ENCODE measurements at regions not wholly inside any gene's neighbourhood (a gene's known extent, or its start where the extent isn't known, plus 50 kb on each side); places are given as distances from the start of the nearest gene placed in this dataset.

DNA sequence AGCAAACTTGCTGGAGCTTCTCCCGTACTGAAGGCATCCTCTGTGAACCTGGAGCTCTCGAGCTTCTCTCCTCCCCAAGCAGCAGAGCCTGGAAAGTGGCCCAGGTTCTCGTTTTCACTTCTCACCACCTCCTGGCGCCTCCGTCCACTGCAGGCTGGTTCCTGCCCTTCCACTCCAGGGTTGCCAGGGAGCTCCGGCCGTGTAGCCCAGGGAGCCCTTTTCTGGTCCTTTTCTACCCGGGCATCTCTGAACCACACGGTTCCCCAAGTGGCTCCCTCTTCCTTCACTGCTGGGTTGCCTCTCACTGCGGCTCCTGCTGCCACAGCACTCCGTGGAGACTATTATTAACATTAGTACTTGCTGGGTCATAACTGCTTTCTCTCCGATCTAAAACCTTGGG is 208.6 kb upstream of the PPP2R2D start:
- no peaks in the 10 kb centered on the region for H3K36me3 Mint-ChIP-seq (ENCODE audit: low read depth)
- no peaks in the 10 kb centered on the region for H3K9me3 Mint-ChIP-seq
- H3K4me1 Mint-ChIP-seq (ENCODE audit: low read depth) = no peaks in the 10 kb centered on the region
- no peak overlapping the region for H3K27ac Mint-ChIP-seq
- H3K27me3 Mint-ChIP-seq = no peaks in the 10 kb centered on the region
- no peak for DNase-seq
- no peak overlapping the region for H3K4me3 Mint-ChIP-seq

DNA sequence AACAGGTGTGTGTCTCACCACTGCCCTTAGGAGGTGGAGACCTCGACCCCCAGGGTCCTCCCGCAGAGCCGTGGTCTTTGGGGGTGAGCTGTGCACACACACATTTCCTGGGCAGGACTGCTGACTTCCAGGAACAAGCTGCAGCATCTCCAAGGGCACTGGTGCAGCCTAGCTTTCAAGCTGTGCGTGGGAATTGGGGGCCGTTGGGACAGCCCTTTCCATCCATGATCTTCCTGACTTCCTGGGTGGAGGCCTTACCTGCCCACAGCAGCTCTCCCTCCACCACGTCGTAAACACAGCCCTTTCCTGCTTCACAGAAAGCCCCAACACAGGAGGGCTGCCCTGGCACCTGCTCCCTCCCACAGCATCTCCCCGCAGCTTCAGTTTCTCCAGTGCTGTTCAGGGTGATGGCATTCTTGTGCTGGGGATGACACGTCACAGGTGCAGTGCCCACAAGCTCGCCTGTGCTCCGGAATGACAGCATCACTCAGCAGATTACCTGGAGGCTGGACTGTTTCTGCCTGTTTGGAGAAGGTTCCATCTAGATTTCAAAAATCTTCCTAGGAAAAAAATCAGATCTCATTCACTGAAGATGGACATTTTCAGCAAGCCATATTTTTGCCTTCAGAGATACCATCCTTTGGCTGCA is 208.0 kb upstream of the PPP2R2D start:
- Mint-ChIP-seq H3K4me1 (ENCODE audit: low read depth) (no peaks in the 10 kb centered on the region), H3K9me3 (no peaks in the 10 kb centered on the region), H3K27ac (no peak overlapping the region), H3K4me3 (no peak overlapping the region), H3K27me3 (no peaks in the 10 kb centered on the region), H3K36me3 (ENCODE audit: low read depth) (no peaks in the 10 kb centered on the region)
- no peak for DNase-seq

DNA sequence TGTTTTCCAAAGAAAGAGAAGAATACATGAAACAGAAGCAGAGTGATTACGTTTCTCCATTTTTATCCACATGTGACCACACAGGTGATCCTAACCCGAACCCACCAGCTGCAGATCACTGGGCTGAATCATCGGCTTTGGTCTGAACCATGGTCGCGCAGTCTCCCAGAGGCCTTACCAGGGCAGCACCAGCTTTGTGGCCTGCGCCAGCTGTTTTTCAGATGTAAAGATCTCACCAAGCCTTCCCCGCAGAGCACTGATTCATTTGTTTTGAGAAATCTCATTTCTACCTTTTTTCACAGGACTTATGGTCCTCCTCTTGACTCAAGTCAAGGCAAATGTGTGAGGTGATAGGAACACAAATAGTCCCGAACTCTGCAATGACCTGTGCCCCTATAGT is 207.0 kb upstream of the PPP2R2D start:
- DNase-seq = no peak
- H3K4me3 Mint-ChIP-seq = no peak overlapping the region
- no peaks in the 10 kb centered on the region for H3K9me3 Mint-ChIP-seq
- H3K27me3 Mint-ChIP-seq = no peaks in the 10 kb centered on the region
- no peaks in the 10 kb centered on the region for H3K4me1 Mint-ChIP-seq (ENCODE audit: low read depth)
- H3K36me3 Mint-ChIP-seq (ENCODE audit: low read depth) = no peaks in the 10 kb centered on the region
- H3K27ac Mint-ChIP-seq = no peak overlapping the region

DNA sequence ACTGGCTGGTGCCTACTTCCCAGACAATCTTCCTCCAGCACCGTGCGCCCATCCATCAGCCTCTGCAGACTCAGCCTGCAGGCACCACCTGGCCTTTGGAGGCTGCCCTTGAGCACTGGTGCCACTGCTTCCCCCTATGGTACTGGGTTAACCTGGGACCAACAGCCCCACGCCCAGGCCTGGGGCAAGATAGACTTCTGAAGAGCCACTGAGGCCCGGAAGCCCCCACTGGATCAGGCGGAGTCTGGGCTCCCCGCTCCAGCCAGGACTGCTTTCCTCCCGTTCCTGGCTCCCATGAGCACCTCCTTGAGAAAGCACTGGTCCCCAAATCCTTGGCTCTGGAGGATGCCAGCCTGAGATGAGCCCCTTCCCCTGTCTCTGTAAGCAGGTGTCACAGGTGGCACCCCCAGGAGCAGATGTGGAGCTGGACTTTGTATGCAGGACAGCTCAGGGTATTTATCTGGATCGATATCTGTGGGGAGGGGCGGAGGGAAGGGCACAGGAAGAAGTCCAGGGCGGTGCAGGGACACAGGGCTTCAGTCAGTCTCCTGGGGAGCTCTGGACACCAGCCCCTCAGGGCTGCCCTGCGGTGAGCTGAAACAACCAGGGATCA is 206.5 kb upstream of the PPP2R2D start:
- Mint-ChIP-seq H3K36me3 (ENCODE audit: low read depth) (no peaks in the 10 kb centered on the region), H3K27me3 (no peaks in the 10 kb centered on the region), H3K9me3 (no peaks in the 10 kb centered on the region), H3K4me1 (ENCODE audit: low read depth) (no peaks in the 10 kb centered on the region), H3K4me3 (no peak overlapping the region), H3K27ac (no peak overlapping the region)
- no peak for DNase-seq

DNA sequence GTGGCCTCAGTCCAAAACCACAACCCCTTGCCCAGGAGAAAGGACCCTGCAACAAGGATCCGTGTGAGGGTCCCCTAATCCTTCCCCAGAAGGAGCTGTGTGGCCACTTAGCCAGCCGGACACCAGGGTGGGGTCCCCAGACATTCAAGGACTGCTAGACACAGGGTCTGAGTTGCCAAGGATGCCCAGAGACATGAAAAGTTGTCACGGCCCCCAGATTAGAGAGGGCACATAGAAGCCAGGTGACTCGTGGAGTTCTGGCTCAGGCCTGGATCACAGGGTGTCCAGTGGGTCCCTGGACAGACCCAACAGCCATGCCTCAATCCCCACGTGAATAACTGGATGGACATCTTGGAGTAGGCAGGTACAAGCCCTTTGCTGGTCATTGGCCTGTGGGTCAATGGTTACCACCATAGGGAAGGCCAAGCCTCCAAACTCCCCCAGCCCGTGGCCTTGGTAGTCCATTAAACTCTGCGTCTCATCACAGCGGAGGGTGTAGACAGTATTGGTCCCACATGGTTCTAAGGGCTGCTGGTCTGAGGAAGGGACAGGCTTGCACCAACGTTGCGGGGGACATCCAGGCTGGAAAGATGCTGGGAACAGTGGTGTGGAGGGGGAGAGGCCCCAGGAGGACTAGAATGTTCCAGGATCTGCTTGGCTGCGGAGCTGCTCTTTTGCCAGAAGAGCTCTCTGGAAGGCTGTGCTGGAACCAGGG is 205.9 kb upstream of the PPP2R2D start:
- Mint-ChIP-seq H3K4me3 (no peak overlapping the region), H3K36me3 (ENCODE audit: low read depth) (no peaks in the 10 kb centered on the region), H3K9me3 (no peaks in the 10 kb centered on the region), H3K4me1 (ENCODE audit: low read depth) (no peaks in the 10 kb centered on the region), H3K27me3 (no peaks in the 10 kb centered on the region), H3K27ac (no peak overlapping the region)
- no peak for DNase-seq

DNA sequence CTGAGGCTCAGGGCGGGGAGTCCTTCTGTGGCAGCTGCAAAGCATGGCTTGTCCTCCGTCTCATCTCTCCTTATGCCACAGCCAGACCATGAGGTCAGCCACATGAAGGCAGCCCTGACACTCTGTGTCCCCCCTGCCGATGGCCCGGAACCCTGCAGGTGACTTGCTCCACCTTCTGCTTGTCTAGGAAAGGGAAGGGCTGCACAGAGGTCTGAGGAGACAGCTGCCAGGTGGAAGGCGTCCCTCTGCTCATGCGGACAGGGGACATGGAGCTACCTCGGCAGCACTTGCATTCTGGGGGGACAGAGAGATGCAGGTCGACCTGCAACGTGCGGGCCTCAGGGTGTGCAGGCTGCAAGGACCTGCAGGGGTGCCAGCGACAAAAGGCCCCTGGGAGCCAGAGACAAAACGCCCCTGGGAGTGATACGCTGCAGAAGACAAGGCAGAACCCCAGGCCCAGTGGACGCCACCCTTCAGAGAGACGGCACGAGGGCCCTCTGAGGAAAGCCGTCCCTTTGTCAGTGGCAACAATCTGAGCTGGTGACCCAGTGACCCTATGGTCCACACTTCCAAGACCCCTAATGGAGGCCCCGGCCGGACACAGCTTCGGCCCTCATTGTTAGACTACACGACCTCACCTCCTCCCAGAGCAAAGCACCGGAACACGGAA is 205.2 kb upstream of the PPP2R2D start:
- H3K27me3 Mint-ChIP-seq = peaks cover under 1% of the 10 kb centered on the region
- H3K4me1 Mint-ChIP-seq (ENCODE audit: low read depth) = no peaks in the 10 kb centered on the region
- no peaks in the 10 kb centered on the region for H3K9me3 Mint-ChIP-seq
- no peaks in the 10 kb centered on the region for H3K36me3 Mint-ChIP-seq (ENCODE audit: low read depth)
- no peak overlapping the region for H3K4me3 Mint-ChIP-seq
- no peak overlapping the region for H3K27ac Mint-ChIP-seq
- no peak for DNase-seq

DNA sequence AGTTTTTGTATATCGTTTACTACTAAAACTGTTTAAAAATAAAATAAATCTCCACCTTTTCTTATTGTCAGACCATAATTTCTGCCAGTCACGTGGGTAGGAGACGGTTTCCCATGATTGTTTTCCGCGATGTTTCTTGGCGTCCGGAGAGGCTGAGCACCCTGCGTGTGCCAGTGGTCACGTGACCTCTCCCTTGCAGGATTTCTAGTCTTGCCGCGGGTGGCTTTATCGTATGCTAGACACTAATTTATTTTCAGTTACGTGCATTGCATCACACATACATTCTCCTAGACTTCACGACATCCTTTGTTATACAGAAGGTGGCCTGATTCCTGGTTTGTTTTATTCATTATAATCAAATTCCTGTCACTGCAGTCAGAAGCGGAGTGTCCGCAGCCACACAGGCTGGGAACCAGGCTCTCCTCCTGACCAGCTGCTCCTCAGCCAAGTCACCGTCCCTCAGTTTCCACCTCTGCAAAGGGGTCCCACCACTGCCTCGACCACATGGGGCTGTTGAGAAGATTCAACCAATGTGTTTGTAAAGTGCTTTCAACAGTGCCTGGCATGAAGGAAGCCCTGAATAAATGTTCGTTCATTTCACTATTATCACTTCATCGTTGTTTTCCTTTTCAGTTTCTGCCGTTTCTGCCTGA is 203.2 kb upstream of the PPP2R2D start:
- H3K4me3 Mint-ChIP-seq = no peak overlapping the region
- peaks cover 8% of the 10 kb centered on the region for H3K27me3 Mint-ChIP-seq
- DNase-seq = no peak
- H3K36me3 Mint-ChIP-seq (ENCODE audit: low read depth) = no peaks in the 10 kb centered on the region
- no peaks in the 10 kb centered on the region for H3K4me1 Mint-ChIP-seq (ENCODE audit: low read depth)
- no peaks in the 10 kb centered on the region for H3K9me3 Mint-ChIP-seq
- H3K27ac Mint-ChIP-seq = no peak overlapping the region

DNA sequence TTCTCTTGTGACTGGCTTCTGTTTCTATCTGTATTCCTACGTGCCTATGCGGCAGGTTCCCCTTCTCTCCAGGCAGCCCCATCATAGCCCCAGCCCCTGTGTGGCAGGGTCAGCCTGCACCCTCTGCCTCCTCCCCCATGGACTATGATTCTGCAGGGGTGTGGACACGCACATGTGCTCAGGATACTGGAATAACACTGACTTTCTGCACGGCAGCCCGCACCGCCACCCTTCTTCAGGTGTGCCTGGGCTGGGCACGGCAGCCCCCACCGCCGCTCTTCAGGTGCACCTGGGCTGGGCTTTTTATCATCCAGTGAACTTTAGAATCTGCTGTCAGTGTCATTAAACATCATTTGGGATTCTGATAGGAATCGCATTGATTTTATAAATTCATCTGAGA is 202.6 kb upstream of the PPP2R2D start:
- Mint-ChIP-seq H3K9me3 (no peaks in the 10 kb centered on the region), H3K4me3 (no peak overlapping the region), H3K4me1 (ENCODE audit: low read depth) (no peaks in the 10 kb centered on the region), H3K27me3 (peaks cover 8% of the 10 kb centered on the region), H3K36me3 (ENCODE audit: low read depth) (no peaks in the 10 kb centered on the region), H3K27ac (no peak overlapping the region)
- DNase-seq = no peak

DNA sequence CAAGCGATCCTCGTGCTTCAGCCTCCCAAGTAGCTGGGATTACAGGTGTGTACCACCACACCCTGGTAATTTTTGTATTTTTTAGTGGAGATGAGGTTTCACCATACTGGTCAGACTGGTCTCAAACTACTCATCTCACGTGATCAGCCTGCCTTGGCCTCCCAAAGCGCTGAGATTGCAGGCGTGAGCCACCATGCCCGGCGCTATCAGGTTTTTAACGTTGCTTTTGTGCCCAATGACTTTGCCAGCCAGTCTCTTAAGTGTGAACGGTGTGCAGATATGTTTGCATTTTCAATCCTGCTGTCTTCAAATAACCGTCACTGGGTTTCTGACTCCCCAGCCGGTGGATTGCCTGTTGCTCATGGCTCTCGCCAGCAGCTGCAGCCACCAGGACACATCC is 201.8 kb upstream of the PPP2R2D start:
- peaks cover 8% of the 10 kb centered on the region for H3K27me3 Mint-ChIP-seq
- no peak for DNase-seq
- H3K4me1 Mint-ChIP-seq (ENCODE audit: low read depth) = no peaks in the 10 kb centered on the region
- H3K36me3 Mint-ChIP-seq (ENCODE audit: low read depth) = no peaks in the 10 kb centered on the region
- H3K4me3 Mint-ChIP-seq = no peak overlapping the region
- no peak overlapping the region for H3K27ac Mint-ChIP-seq
- no peaks in the 10 kb centered on the region for H3K9me3 Mint-ChIP-seq

DNA sequence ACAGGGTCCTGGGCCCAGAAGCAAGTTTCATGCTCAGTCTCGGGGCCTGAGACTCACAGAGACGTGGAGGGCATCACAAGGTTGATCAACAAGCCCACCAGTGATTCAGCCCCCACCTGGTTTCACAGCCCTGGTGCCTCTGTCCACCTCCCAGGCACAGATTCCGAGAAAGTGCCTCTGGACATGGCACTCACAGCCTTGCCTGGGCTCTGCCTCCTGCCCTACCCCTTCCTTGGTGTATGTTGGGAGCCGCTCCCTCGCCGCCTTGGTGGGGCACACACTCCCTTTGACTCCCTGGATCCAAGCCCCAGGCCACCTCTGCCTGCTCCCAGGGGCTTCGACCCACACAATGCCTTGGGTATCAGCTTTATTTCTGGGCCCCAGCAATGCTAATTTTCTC is 200.8 kb upstream of the PPP2R2D start:
- no peak overlapping the region for H3K4me3 Mint-ChIP-seq
- peaks cover 11% of the 10 kb centered on the region for H3K27me3 Mint-ChIP-seq
- no peak for DNase-seq
- no peaks in the 10 kb centered on the region for H3K4me1 Mint-ChIP-seq (ENCODE audit: low read depth)
- H3K36me3 Mint-ChIP-seq (ENCODE audit: low read depth) = no peaks in the 10 kb centered on the region
- H3K27ac Mint-ChIP-seq = no peak overlapping the region
- H3K9me3 Mint-ChIP-seq = no peaks in the 10 kb centered on the region

DNA sequence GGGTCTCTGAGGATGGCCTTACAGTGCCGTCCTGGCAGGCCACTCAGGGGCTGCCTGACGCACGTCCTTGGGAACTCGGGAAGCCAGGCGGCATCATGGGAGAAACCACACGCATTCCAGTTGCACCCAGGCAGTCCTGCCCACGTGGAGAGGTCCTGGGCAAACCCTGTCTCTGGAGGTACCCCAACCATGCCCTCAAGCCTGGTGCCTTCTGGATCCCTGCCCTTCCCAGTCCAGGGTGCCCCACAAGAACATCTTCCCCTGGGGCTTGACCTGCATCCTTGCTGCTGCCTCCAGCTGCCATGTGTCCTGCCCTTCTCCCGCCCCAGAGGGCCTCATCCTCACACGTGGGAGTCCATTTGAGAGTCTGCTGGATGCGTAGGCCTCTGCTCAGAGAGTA is 200.3 kb upstream of the PPP2R2D start:
- Mint-ChIP-seq H3K9me3 (no peaks in the 10 kb centered on the region), H3K27ac (no peak overlapping the region), H3K4me3 (no peak overlapping the region), H3K27me3 (peaks cover 11% of the 10 kb centered on the region), H3K36me3 (ENCODE audit: low read depth) (no peaks in the 10 kb centered on the region), H3K4me1 (ENCODE audit: low read depth) (no peaks in the 10 kb centered on the region)
- no peak for DNase-seq

DNA sequence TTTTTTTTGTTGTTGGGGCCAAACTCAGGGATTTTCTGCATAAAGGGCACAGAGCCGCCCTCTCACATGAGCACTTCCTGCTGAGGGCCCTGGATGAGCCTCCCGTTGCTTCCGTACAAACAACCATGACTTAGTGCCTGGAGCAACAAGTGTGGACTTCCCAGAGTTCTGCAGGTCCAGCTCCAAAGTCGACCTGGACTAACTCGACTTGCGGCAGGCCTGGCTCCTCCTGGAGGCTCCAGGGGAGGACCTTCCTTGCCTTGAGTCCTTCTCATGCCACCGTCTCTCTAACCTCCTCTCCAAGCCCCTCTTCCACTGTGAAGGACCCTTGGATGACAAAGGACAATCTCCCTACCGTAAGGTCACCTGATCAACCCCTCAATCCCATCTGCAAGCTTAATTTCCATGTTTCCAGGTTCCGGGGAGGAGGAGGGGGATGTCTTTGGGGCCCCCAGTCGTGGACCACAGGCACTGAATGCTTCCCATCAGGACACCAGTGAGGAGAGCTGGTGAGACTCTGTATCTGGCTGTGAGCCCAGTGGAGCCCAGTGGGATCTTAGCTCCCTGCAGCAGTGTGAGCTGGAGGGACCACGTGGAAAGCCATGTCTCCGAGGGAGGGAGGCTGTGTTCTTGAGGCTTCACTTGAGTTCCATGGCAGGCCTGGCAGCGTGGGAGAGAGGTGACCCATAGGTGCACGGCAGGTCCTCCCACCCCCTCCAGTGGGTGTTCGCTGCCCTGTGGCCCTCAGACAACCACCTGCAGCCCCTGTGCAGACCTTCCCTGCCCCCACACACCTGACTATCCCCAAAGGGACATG is 199.5 kb upstream of the PPP2R2D start:
- Mint-ChIP-seq H3K27ac (no peak overlapping the region), H3K36me3 (ENCODE audit: low read depth) (no peaks in the 10 kb centered on the region), H3K4me1 (ENCODE audit: low read depth) (no peaks in the 10 kb centered on the region), H3K27me3 (peaks cover 11% of the 10 kb centered on the region), H3K9me3 (peaks cover under 1% of the 10 kb centered on the region), H3K4me3 (no peak overlapping the region)
- no peak for DNase-seq

DNA sequence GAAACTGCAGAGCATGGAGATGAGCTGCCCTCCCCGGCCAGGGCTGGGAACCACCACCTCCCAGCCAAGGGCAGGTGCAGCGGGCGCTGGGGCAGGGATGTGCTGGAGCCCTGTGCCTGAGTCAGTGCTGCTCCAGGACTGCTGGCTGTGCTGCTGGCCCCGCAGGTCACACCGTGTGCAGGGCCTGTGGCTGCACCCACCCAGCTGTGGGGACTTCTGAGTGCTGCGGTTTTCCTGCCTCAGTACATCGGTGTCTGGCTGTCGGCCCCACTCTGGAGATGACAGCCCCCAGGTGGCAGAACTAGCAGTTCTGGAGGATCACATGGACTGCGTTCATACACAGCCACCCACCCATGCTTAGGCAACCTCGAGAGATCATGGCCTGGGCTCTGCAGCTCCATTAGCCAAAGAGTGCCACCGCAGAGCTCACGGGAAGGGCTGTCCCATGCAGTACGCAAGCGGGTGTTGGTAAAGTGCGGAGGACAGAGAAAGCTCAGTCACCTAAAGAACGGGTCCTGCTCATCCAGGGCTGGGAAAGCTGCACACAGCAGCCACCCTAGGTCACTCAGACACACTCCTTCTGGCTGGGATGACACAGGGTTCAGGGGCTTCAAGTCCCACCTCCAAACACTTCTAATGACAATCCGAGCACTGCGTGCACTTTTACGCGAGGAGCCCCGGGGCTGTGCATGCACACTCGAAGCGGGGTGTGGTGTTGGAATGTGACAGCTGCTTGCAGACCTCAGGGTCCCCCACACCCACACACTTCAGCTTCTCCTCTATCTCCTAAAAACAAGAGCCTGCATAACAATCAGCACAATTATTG is 198.1 kb upstream of the PPP2R2D start:
- peaks cover 12% of the 10 kb centered on the region for H3K27me3 Mint-ChIP-seq
- no peak overlapping the region for H3K4me3 Mint-ChIP-seq
- H3K27ac Mint-ChIP-seq = no peak overlapping the region
- DNase-seq = no peak
- H3K9me3 Mint-ChIP-seq = peaks cover 11% of the 10 kb centered on the region
- H3K4me1 Mint-ChIP-seq (ENCODE audit: low read depth) = no peaks in the 10 kb centered on the region
- no peaks in the 10 kb centered on the region for H3K36me3 Mint-ChIP-seq (ENCODE audit: low read depth)
